Brain pericyte (primary cell): ENCODE measurements at regions not wholly inside any gene's neighbourhood (a gene's known extent, or its start where the extent isn't known, plus 50 kb on each side); places are given as distances from the start of the nearest gene placed in this dataset.
"Not testable (repeated sequence)": the region's sequence is repeated elsewhere in the genome, so short reads cannot be mapped to it uniquely, and the experiment has no call there.

Experiments used
- DNase-seq: peaks from one replicate; pipeline ENCODE4 v3.0.0-alpha.2; 2012; ENCODE audit warnings: low read depth, low spot score

GRCh38 chr4:138800421-138800820 lies 215.2 kb upstream of the NOCT start:
- no peak for DNase-seq

- DNase-seq: no peak
Measured at GRCh38 chr4:138798404-138798803, 217.2 kb upstream of the NOCT start.

GRCh38 chr4:138797646-138798045 lies 217.9 kb upstream of the NOCT start:
- DNase-seq: no peak

DNA sequence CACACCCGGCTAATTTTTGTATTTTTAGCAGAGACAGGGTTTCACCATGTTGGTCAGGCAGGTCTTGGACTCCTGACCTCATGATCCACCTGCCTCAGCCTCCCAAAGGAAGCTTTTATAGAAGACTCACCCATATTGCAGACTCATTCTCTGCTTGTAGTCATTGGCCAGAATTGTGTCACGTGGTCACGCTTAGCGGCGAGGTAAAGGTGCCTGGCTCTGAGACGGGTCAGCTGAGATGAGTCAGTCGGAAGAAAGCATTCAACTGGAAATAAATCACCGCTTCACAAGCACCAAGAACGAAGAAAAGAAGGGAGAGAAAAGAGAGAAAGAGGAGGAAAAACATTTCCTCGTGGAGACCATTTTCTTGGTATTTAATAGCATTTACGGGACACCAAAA lies 218.8 kb upstream of the NOCT start:
- DNase-seq: no peak

DNA sequence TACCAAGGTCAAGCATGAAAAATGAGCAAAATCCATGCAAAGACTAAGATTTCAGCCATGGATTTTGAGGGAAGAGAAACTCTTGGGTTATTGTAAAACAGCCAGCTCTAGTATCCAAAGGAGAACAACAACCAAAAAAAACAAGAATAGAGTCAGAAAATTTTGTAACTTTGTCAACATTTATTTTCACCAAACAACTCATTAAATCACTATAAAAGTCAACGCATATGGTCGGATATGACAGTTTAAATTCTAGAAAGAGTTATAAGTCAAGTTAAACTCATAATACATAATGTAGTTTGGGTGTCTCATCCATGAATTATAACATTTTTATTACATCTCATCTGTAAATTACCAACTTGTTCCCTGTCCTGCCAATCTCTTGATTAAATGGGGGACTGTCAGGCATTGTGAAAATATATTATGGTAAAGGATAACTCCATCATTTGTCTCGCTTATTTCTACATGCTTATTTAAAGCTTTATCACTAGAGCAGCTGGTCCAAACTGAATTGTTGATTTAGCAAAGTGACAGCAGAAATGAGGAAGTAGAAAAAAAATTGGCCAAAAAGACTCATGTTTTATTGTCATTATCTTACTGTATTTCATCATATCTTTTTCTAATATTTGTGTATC lies 224.8 kb upstream of the NOCT start:
- no peak for DNase-seq

GRCh38 chr4:138789796-138790195 lies 225.8 kb upstream of the NOCT start:
- no peak for DNase-seq

DNA sequence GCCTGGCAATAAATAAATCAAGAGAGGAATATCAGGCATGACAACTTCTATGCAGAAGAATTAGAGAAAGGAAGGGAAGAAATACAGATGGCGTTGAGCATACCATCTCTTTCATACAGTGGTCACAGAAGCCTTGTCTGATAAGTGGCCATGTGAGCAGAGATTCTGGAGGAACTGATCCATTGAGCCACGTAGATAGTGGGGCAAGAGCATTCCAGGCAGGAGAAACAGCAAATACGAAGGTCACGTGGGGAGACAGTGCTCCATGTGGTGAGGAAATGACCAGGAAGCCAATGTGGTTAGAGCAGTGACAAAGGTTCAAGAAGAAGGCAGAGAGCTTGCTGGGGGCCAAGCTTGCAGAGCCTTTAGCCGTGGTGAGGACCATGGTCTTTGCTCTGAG lies 226.7 kb upstream of the NOCT start:
- DNase-seq: no peak

GRCh38 chr4:138788267-138788790 lies 227.3 kb upstream of the NOCT start:
- DNase-seq: no peak

DNA sequence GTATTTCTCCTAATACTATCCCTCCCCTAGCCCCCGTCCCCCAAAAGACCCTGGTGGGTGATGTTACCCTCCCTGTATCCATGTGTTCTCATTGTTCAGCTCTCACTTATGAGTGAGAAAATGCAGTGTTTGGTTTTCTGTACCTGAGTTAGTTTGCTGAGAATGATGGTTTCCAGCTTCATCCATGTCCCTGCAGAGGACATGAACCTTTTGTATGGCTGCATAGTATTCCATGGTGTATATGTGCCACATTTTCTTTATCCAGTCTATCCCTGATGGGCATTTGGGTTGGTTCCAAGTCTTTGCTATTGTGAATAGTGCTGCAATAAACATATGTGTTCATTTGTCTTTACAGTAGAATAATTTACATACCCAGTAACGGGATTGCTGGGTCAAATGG lies 235.8 kb upstream of the NOCT start:
- not testable (repeated sequence) for DNase-seq

- no peak for DNase-seq
Measured at GRCh38 chr4:138775890-138776289, 239.7 kb upstream of the NOCT start.

- DNase-seq: no peak
Measured at GRCh38 chr4:138775489-138775888, 240.1 kb upstream of the NOCT start.

DNA sequence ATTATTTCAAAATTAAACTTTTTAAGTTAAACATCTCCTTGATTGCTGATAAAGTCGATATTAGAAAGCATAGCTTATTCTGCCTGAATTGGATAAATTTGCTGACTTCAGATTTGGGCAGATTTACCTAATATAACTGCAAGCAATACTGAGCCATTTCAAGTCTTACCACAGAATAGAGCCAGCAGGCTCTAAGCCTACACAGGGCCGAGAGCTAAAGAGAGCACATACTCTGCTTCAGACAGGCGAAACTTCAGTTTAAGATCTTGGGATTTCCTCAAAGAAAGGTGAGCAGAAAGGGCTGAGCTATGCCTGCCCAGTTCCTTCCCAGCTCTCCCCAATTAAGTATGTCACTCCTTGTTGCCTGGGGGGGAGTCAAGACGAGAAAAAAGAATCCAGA lies 240.6 kb upstream of the NOCT start:
- no peak for DNase-seq

DNA sequence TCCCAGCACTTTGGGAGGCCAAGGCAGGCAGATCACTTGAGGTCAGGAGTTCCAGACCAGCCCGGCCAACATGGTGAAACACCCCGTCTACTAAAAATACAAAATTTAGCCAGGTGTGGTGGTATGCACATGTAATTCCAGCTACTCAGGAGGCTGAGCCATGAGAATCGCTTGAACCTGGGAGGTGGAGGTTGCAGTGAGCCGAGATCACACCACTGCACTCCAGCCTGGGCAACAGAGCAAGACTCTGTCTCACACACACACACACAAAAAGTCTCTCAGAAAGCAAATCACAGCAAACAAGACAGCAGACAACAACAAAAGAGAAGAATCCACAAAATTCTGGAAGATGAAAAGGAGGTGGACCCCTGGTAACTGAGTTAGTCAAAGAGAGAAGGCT lies 241.5 kb upstream of the NOCT start:
- DNase-seq: not testable (repeated sequence)

DNA sequence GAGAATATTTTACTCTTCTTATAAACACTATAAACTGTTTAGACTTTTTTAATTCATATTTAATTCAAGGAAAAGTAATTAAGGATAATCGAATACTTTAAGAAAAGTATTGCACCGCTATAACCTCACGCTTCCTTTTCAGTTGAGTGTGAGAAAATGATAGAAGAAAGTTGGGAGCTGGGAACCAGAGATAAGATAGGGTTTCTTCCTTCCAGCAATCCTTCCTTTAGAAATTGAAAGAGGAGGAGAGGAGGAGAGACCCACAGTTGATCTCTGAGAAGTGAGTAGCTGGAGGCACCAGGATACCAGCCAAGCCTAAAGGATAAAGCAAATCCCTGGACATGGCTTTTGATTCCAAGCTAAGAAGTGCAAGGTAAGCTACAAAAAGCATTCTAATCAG lies 242.3 kb upstream of the NOCT start:
- DNase-seq: no peak

DNA sequence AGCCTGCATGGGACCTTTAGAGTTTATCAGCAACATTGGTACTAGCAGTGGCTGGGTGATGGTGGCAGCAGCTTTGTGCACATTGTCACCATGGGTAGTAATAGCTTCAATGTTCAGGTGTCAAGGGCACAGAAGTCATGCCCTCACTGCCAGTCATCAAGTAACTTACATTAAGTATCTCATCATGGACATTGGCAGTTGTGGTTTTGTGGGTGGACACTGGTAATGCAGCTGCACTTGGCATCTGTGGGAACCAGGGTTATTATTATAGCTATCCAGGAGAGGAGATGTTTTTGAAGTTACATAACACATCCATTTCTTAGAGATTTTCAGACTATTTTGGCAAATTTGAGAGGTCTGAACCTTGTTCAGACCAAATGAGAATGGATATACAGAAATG lies 243.2 kb upstream of the NOCT start:
- no peak for DNase-seq

DNA sequence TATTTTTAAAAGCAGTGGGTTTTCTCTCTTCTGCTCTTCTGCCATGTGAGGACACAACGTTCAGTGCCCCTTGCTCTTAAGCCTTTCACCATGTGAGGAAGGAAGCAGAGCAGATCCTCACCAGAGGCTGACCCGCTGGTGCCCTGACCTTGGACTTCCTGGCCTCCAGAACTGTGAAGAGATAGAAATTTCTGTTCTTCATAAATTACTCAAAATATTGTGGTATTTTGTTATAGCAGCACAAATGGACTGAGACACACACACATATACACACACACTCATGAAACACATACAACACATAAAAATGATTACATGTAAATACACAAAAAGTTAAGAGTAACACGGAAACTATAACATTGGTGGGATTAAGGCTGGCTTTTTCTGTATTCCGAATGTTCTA lies 244.8 kb upstream of the NOCT start:
- no peak for DNase-seq

GRCh38 chr4:138766332-138766731 lies 249.2 kb upstream of the NOCT start:
- no peak for DNase-seq

GRCh38 chr4:138765442-138765841 lies 250.1 kb upstream of the NOCT start:
- no peak for DNase-seq

- DNase-seq: no peak
Measured at GRCh38 chr4:138761638-138762220, 253.9 kb upstream of the NOCT start.

- DNase-seq: no peak
Measured at GRCh38 chr4:138759554-138759902, 256.1 kb upstream of the NOCT start.

DNA sequence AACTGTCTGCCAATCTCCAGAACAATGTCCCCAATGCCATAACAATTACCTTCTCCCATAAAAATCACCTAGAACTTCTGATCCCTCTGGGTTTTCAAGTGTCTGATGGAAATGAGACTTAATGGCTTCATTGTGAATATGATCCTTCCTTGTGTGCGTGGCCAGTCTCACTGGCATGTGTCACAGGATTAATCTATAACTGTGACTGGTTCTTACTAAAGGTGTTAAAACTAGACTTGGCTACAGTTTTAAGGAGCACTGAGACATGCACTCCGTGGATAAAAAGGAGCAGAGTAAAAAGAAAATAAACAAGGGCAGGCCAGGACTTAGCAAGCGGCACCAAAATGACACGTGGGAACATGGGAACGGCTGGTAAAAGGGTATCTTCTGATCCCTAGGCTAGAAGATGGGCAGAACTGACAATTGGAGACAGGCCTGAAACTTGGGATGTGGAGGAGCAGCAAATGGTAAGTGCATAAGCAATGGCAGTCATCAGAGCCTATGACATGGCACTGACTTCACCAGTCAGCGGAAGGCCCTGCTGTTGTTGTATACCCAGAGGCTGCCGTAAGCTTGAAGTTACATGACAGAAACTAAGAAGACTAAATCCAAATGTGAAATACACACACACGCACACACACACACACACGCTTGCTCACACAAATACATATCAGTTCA lies 256.6 kb upstream of the NOCT start:
- DNase-seq: no peak

DNA sequence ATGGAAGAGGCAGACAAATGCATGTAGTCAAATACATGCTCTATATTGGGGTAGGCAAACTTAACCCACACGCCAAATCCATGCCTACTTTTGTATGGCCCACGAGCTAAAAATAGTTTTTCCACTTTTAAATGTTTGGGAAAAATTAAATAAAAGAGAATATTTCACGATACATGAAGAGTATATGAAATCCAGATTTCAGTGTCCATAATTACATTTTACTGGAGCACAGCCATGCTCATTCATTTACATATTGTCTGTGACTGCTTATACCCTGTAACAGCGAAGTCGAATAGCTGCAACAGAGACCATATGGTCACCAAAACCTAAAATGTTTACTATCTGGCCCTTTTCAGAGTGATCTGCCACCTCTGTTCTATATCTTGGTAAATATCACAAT lies 257.4 kb upstream of the NOCT start:
- DNase-seq: no peak

DNA sequence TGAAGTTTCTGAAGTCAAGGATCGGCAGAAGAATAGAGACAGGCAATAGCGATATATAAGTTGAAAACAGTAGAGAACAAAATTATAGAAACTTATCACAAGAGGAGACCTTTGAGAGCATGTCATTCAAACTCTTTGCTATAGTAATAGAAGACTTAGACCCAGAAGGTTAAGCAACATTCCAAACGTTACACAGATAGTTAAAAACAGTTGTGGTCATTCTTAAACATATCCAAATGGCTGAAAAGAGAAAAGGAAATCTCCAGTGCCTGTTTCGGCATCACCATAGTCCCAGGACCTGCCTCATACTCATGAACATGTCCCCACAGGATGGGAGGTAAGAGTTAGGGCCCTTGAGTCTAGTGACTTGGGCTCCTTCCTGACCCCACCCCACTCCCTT lies 258.1 kb upstream of the NOCT start:
- no peak for DNase-seq
